ENCODE measurements at regions not wholly inside any gene's neighbourhood (a gene's known extent, or its start where the extent isn't known, plus 50 kb on each side); places are given as distances from the start of the nearest gene placed in this dataset.

DNA sequence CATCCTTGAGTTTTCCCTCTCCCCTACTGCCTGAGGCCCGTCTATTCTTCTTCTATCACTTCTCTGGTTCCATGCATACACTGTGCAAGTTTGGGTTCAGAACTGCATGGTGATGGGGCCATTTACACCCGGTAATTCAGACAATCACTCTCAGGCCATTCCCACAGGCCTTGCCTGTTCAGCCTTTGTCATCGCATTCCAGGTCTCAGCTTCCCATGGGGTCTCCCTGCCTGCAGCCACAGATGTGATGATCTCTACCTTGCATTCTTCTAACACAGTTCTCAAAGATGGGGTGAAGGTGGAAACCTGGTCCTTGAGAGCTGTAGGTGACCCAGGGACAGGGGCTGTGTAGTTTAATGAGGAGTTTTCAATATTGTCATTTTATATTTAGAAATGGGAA lies 209.2 kb upstream of the TOPAZ1 start:
- TF ChIP-seq, protein P1, sequence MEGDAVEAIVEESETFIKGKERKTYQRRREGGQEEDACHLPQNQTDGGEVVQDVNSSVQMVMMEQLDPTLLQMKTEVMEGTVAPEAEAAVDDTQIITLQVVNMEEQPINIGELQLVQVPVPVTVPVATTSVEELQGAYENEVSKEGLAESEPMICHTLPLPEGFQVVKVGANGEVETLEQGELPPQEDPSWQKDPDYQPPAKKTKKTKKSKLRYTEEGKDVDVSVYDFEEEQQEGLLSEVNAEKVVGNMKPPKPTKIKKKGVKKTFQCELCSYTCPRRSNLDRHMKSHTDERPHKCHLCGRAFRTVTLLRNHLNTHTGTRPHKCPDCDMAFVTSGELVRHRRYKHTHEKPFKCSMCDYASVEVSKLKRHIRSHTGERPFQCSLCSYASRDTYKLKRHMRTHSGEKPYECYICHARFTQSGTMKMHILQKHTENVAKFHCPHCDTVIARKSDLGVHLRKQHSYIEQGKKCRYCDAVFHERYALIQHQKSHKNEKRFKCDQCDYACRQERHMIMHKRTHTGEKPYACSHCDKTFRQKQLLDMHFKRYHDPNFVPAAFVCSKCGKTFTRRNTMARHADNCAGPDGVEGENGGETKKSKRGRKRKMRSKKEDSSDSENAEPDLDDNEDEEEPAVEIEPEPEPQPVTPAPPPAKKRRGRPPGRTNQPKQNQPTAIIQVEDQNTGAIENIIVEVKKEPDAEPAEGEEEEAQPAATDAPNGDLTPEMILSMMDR (IDR thresholded peaks at IDR 0.05): no peak
- no peak for TF ChIP-seq POLR2AphosphoS5 (IDR thresholded peaks at IDR 0.05; ENCODE audit: low read depth, low read length)
- no peak for TF ChIP-seq REST (IDR thresholded peaks at IDR 0.05; ENCODE audit: insufficient read depth in 1 of 2, low read depth in 2 of 2, low read length in 1 of 2)
- no peak for TF ChIP-seq SIN3A (IDR thresholded peaks at IDR 0.05; ENCODE audit: borderline replicate concordance, insufficient read depth, low read depth, low read length)
- no peak for TF ChIP-seq TCF7L2 (IDR thresholded peaks at IDR 0.05; ENCODE audit: low read depth, low read length)

Measured in Panc1 (cell line).